A673 (cell line): ENCODE measurements at regions not wholly inside any gene's neighbourhood (a gene's known extent, or its start where the extent isn't known, plus 50 kb on each side); places are given as distances from the start of the nearest gene placed in this dataset.

ENCODE experiments used
- EZH2 ChIP-seq: fragments of 200-600 bp; sonication (generic); IDR thresholded peaks from 2 replicates; pipeline ENCODE4 v1.6.1; 2017; ENCODE audit warnings: borderline replicate concordance, low read depth, mild to moderate bottlenecking, mixed read lengths, antibody characterized with exemption, low read length; ENCODE audit not compliant: poor library complexity, severe bottlenecking
- TF ChIP-seq, protein P1 (sequence below): fragments of 300-800, 200-600 bp; sonication (generic); conservative IDR thresholded peaks from 2 replicates; pipeline ENCODE4 v1.5.1; 2017; ENCODE audit warnings: low read depth, mild to moderate bottlenecking, antibody characterized with exemption, low read length, moderate library complexity, mixed read lengths

DNA sequence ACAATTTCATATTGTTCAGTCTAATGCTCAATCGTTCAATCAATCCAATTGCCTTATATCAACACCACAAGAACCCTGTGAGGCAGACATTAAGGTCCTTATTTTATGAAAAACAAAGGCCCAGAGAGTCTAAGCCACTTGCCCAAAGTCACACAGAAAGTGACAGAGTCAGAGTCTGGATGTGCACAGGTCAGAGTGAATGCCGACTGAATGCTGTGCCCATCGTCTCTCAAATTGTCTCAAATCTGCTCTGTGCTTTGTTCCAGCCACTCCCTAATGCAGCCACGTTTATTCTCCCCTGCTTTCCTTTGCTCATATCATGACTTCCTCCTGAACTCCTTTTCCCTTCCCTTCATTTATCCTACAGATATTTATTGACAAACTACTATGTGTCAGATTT is 558.3 kb downstream of the MATN1 start:
- TF ChIP-seq, protein P1, sequence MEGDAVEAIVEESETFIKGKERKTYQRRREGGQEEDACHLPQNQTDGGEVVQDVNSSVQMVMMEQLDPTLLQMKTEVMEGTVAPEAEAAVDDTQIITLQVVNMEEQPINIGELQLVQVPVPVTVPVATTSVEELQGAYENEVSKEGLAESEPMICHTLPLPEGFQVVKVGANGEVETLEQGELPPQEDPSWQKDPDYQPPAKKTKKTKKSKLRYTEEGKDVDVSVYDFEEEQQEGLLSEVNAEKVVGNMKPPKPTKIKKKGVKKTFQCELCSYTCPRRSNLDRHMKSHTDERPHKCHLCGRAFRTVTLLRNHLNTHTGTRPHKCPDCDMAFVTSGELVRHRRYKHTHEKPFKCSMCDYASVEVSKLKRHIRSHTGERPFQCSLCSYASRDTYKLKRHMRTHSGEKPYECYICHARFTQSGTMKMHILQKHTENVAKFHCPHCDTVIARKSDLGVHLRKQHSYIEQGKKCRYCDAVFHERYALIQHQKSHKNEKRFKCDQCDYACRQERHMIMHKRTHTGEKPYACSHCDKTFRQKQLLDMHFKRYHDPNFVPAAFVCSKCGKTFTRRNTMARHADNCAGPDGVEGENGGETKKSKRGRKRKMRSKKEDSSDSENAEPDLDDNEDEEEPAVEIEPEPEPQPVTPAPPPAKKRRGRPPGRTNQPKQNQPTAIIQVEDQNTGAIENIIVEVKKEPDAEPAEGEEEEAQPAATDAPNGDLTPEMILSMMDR: no peak
- no peak for TF ChIP-seq EZH2
